Lower lobe of right lung (tissue), 2 donors: ENCODE measurements at regions not wholly inside any gene's neighbourhood (a gene's known extent, or its start where the extent isn't known, plus 50 kb on each side); places are given as distances from the start of the nearest gene placed in this dataset.
A peak's percentile ranks its signal among the peaks of the same experiment; 100 is the strongest.

Source experiments
- ATAC-seq, 2 donors: fragments of 200-7000 bp; cut with Tn5 transposase; one replicate each; pipeline ENCODE4 v1.9.1; 2020 to 2022; ENCODE audit warnings: mild to moderate bottlenecking in 2 of 2, moderate library complexity in 2 of 2
- DNase-seq: peaks from one replicate; pipeline ENCODE4 v3.0.0-alpha.2; 2020
- H3K27ac ChIP-seq: fragments of 200-600 bp; one replicate; pipeline ENCODE4 v1.8.0; 2022
- H3K27me3 ChIP-seq: fragments of 200-600 bp; one replicate; pipeline ENCODE4 v1.8.0; 2022; ENCODE audit warnings: low read depth
- H3K36me3 ChIP-seq: fragments of 200-600 bp; one replicate; pipeline ENCODE4 v1.8.0; 2022; ENCODE audit warnings: mild to moderate bottlenecking
- H3K4me1 ChIP-seq: fragments of 200-600 bp; one replicate; pipeline ENCODE4 v1.8.0; 2022
- H3K4me3 ChIP-seq: fragments of 200-600 bp; one replicate; pipeline ENCODE4 v1.8.0; 2022; ENCODE audit warnings: mild to moderate bottlenecking
- H3K9me3 ChIP-seq: fragments of 200-600 bp; one replicate; pipeline ENCODE4 v1.8.0; 2022
- intact Hi-C: fragments of 100-400 bp; cut with DNase I; formaldehyde crosslinking; loops from one replicate; pipeline ENCODE4 v1.11.0; 2022
- TF ChIP-seq, protein P1 (sequence below): fragments of 200-600 bp; IDR thresholded peaks from one replicate; pipeline ENCODE4 v1.8.0; 2022; ENCODE audit warnings: antibody characterized with exemption, mild to moderate bottlenecking
- donor health status: DM: no; HTN: yes; CAD: no; lungs with severe emphysema.

DNA sequence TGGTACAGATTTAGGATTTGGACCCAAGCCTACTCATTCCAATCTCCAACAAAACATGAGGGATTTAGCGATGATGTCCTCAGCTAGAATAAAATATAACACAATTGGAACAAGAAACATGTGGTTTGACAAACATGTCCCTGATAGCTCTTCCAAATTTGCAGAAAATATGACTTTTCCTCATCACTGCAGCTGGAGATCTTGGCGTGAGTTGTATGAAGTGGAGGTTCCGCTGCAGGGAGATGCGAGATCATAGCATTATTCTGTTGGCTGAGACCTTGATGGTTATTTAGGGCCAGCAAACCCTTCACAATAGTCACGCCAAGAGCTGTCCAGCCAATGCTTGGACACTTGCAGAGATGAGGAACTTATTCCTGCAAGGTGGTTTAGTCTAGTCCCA lies 413.4 kb upstream of the TBX3 start:
- Histone ChIP-seq H3K27ac (no peak overlapping the region), H3K9me3 (no peaks in the 10 kb centered on the region)
- peak in 1 of 2 donors; percentile 56 for ATAC-seq

DNA sequence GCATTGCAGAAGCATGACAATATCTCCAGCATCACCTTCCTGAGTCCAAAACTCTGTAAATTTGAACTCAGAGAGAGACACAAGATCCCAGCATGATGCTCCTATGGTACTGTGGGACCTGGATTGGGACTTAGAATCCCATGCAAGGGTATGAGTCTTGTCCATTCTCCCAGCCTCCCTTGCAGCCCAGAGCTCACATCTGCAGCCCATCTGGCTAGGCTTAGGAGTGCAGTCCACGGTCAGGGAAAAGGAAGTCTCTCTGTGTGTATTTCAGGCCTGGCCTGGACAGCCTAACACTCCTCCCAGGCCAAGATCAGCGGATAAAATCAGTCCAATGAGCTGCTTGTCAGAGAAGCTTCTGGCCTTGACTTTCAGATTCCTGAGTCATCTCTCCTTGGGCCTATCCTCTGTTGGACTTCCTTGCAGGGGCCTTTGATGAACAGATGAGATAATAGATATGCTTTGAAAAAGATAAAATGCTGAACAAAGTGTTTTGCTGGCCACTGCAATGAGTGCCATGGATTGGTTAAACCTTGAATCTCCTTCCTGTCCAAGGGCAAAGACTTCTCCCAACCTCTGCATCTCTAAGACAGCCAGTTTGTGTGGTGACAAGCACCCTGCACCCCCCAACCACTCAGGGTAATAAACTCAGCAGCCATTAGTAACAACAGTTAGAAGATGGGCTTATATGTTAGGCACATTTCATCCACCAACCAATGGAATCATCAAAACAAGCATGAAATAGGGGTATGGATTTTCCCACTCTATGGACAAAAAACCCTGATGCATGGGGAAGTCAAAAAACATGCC lies 412.8 kb upstream of the TBX3 start:
- Histone ChIP-seq H3K4me3 (no peak overlapping the region), H3K36me3 (no peaks in the 10 kb centered on the region), H3K4me1 (peaks cover 3% of the 10 kb centered on the region), H3K27me3 (no peaks in the 10 kb centered on the region), H3K9me3 (no peaks in the 10 kb centered on the region), H3K27ac (no peak overlapping the region)
- peak; percentile 31 to 78 for ATAC-seq
- intact Hi-C loops, result no loop called here
- TF ChIP-seq, protein P1, sequence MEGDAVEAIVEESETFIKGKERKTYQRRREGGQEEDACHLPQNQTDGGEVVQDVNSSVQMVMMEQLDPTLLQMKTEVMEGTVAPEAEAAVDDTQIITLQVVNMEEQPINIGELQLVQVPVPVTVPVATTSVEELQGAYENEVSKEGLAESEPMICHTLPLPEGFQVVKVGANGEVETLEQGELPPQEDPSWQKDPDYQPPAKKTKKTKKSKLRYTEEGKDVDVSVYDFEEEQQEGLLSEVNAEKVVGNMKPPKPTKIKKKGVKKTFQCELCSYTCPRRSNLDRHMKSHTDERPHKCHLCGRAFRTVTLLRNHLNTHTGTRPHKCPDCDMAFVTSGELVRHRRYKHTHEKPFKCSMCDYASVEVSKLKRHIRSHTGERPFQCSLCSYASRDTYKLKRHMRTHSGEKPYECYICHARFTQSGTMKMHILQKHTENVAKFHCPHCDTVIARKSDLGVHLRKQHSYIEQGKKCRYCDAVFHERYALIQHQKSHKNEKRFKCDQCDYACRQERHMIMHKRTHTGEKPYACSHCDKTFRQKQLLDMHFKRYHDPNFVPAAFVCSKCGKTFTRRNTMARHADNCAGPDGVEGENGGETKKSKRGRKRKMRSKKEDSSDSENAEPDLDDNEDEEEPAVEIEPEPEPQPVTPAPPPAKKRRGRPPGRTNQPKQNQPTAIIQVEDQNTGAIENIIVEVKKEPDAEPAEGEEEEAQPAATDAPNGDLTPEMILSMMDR, result no peak
- DNase-seq, result no peak

More for the DNA sequence above, 413.4 kb upstream of the TBX3 start:
- H3K4me3 ChIP-seq, result no peak overlapping the region
- no peak for DNase-seq
- no peaks in the 10 kb centered on the region for H3K36me3 ChIP-seq
- intact Hi-C loops, result no loop called here
- peaks cover 3% of the 10 kb centered on the region for H3K4me1 ChIP-seq
- H3K27me3 ChIP-seq, result no peaks in the 10 kb centered on the region
- TF ChIP-seq, protein P1, result no peak

DNA sequence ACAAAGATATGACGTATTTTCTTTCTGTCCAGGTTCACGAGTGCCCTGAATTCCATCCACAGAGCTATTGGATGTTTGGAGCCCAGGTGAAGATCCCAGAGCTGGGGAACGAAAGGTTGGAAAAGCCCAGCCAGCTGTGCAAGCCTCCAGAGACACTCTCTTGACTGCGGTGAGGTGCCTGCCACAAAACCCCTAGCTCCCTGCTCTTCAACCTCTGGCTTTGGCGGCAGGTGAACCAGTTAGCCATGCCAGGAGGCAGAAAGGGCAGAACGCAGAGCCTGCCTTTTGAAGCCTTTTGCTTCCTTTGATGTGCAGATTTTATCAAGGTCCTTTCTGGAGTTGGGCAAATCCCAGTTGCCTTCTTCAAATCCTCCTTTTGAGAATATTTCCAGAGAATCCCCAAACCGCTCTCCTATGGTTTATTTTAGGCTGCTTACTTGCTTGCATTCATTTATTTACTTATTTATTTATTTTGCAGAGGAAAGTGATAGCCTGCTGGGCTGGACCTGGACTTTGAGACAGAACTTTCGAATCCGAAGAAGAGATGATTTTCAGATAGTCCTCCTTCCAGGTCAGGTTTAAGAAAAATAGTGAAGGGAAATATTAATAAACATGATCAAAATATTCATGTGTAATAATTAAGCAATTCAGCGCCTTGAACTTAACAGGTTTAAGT lies 411.2 kb upstream of the TBX3 start:
- no peak for ATAC-seq
- intact Hi-C loops, result no loop called here
- no peaks in the 10 kb centered on the region for H3K9me3 ChIP-seq

DNA sequence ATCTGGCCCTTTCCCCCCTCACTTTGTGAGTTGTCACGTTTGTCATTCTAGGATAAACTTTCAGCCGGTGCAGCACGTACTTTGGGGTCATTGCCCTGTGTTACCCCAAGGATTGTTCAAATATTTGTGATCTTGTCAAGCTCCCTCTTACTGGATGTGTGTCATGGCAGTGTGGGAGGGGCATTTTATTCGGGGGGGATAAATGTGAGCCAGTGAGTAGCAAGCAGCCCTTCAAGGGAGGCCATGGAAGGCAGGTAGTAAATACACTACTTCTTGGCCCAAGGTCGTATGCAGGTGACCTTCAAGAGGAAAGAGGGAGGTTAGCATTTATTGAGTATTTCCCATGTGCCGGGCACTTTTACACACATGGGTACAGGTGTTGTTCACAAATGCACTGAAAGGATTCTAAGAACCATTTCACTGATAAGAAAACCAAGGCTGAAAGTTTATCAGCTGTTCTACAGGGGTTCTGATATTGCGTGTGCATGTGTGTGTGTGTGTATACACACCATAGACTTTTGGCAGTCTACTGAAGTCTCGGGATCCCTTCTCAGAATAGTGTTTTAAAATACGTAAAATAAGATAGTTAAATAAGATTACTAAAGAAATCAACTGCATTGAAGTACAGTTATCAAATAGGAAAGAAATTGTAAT lies 410.3 kb upstream of the TBX3 start:
- intact Hi-C loops, result no loop called here
- Histone ChIP-seq H3K4me1 (peaks cover 3% of the 10 kb centered on the region), H3K27ac (no peak overlapping the region), H3K36me3 (no peaks in the 10 kb centered on the region), H3K4me3 (no peak overlapping the region), H3K27me3 (no peaks in the 10 kb centered on the region), H3K9me3 (no peaks in the 10 kb centered on the region)
- TF ChIP-seq, protein P1, result no peak
- DNase-seq (no peak), ATAC-seq (no peak)

More for the DNA sequence above, 411.2 kb upstream of the TBX3 start:
- Histone ChIP-seq H3K4me1 (peaks cover 3% of the 10 kb centered on the region), H3K27me3 (no peaks in the 10 kb centered on the region), H3K36me3 (no peaks in the 10 kb centered on the region), H3K27ac (no peak overlapping the region), H3K4me3 (no peak overlapping the region)
- no peak for DNase-seq
- TF ChIP-seq, protein P1, result no peak

DNA sequence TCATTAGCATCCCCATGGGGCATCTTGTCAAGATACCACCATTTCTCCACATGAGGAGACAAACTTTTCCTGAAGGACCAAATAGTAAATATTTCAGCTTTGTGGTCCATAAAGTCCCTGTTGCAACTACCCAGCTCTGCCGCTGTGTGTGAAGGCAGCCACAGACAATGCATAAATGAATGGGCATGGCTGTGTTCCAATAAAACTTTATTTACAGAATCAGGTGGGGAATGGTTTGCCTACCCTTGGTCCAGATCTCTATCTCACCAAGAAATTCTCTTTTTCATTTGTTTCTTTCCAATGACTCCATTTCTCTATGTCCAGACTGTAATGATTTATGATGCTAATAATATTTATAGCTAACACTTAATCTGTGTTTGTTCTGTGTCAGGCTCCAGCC lies 409.3 kb upstream of the TBX3 start:
- ATAC-seq (no peak), DNase-seq (no peak)
- TF ChIP-seq, protein P1, result no peak
- no peaks in the 10 kb centered on the region for H3K36me3 ChIP-seq
- peaks cover 3% of the 10 kb centered on the region for H3K4me1 ChIP-seq
- H3K27ac ChIP-seq, result no peak overlapping the region
- no peak overlapping the region for H3K4me3 ChIP-seq
- intact Hi-C loops, result no loop called here
- H3K27me3 ChIP-seq, result no peaks in the 10 kb centered on the region
- no peaks in the 10 kb centered on the region for H3K9me3 ChIP-seq
